Inflammatory macrophage treated with lipopolysaccharide for 4 hours (primary cell): ENCODE measurements at regions not wholly inside any gene's neighbourhood (a gene's known extent, or its start where the extent isn't known, plus 50 kb on each side); places are given as distances from the start of the nearest gene placed in this dataset.

Source experiments
- DNase-seq: peaks from one replicate; pipeline ENCODE4 v3.0.0-alpha.2; 2020

DNA sequence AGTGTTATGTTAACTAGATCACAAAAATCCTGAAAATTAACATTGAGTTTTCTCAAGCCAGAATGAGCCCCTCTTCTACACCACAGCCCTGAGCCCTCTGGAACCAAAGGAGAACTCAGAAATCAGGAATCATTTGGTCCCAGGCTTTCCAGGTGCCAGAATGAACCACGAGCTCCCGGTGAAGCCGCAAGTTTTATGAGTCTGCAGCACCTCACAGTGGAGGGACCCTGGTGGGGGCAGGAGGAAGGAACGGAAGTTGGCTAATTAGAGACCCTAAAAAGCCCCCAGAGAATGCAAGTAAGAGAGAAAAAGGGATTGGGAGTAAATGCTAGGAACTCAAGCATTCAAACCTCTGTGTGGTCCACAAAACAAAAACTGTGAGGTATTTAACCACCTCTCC, 52.9 kb upstream of the BCL2L14 start:
- no peak for DNase-seq

DNA sequence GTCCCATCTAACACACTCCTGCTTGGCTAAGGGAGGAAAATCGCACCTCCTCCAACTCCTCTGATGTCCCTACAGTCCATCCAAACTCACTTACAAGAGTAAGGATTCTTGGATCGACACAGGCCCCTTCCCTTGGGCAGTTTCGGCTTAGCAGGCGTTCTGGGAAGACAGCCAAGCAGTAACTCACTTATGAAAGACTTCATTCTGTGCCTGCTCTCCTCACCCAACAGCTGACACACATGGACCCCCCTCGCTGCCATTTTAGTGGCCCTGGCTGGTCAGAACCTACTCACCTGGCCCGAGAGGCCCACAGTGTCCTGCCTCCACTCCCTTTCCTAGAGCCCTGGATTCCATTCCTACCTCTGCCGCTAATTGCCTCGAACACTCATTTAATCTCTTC, 52.3 kb upstream of the BCL2L14 start:
- DNase-seq, result no peak

DNA sequence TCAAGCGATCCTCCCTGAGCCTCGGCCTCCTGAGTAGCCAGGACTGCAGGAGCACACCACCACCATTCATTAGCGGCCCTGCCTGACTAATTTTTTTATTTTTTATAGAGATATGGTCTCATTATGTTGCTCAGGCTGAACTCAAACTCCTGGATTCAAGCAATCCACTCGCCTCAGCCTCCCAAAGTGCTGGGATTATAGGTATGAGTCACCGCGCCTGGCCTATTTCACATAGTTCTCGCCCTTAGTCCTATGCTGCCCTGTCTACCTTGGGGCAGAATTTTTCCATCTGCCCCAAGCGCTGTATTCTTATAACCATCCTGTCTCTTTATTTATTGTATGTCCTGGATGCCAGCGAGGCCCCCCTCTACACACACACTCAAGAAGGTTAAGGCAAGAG, 50.9 kb upstream of the BCL2L14 start:
- DNase-seq, result no peak

DNA sequence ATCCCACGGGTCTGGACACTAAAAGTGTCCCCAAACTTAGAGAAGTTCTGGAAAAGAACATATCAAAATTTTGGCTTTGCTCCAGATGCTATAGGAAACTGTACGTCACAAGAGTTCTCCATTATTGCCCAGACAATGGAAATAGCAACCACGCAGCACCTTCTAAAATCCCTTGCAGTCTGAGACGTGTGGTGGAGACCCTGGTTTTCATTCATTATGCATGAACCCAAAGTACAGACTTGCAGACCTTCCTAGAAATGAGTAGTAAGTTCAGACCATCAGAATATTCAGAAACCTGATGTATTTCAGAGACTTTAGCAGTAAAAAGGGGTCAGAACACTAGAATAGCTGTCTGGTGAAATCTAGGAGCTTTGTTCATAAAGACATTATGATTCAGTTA, 50.0 kb upstream of the BCL2L14 start:
- no peak for DNase-seq
